K562 (cell line): ENCODE measurements at regions not wholly inside any gene's neighbourhood (a gene's known extent, or its start where the extent isn't known, plus 50 kb on each side); places are given as distances from the start of the nearest gene placed in this dataset.

ENCODE experiments used
- CREM ChIP-seq: IDR thresholded peaks from 2 replicates; pipeline ENCODE4 v1.6.1; 2014; ENCODE audit warnings: antibody characterized with exemption, low read depth
- FOS ChIP-seq: IDR thresholded peaks from 3 replicates; pipeline ENCODE4 v1.6.1; 2011; ENCODE audit not compliant: insufficient read length; ENCODE audit errors: extremely low read depth
- HLTF ChIP-seq: fragments of 450-650 bp; IDR thresholded peaks from 2 replicates; pipeline ENCODE4 v1.6.1; 2016
- HMG20B ChIP-seq: fragments of 250-450 bp; sonication (Bioruptor Pico); IDR thresholded peaks from 2 replicates; pipeline ENCODE4 v1.5.0; 2021; ENCODE audit warnings: mild to moderate bottlenecking
- HNRNPUL1 ChIP-seq: fragments of 200-400 bp; formaldehyde crosslinking; IDR thresholded peaks from 2 replicates; pipeline ENCODE4 v1.6.1; 2017; ENCODE audit warnings: low read length
- MGA ChIP-seq: fragments of 450-650 bp; IDR thresholded peaks from 2 replicates; pipeline ENCODE4 v1.6.1; 2016; ENCODE audit warnings: mild to moderate bottlenecking, moderate library complexity
- PBX2 ChIP-seq, 2 experiments: IDR thresholded peaks in 1 of 2; conservative IDR thresholded peaks in 1 of 2; 2 replicates each; pipeline ENCODE4 v1.6.1; 2016; ENCODE audit warnings: low read depth in 2 of 2, mild to moderate bottlenecking in 1 of 2, missing compliant biosample characterization in 1 of 2, missing genetic modification characterization in 1 of 2, moderate library complexity in 1 of 2
- PHB2 ChIP-seq: fragments of 450-650 bp; IDR thresholded peaks from 2 replicates; pipeline ENCODE4 v1.6.1; 2017; ENCODE audit warnings: low read depth
- RNF2 ChIP-seq: sonication (generic); IDR thresholded peaks from 2 replicates; pipeline ENCODE4 v1.6.1; 2016
- SIN3A ChIP-seq, 2 experiments: fragments of 150-350 bp in 1 of 2; IDR thresholded peaks; 2 replicates each; pipeline ENCODE4 v1.6.1; 2011 to 2016; ENCODE audit warnings: borderline replicate concordance in 2 of 2, low read depth in 2 of 2, low read length in 2 of 2, mild to moderate bottlenecking in 2 of 2, moderate library complexity in 2 of 2; ENCODE audit not compliant: control insufficient read depth in 1 of 2
- TAL1 ChIP-seq: fragments of 450-650 bp; IDR thresholded peaks from 2 replicates; pipeline ENCODE4 v1.6.1; 2016; ENCODE audit warnings: mild to moderate bottlenecking
- ZBTB26 ChIP-seq: fragments of 450-650 bp; formaldehyde crosslinking; IDR thresholded peaks from 2 replicates; pipeline ENCODE4 v1.4.0; 2022; ENCODE audit warnings: missing genetic modification characterization
- ZNF316 ChIP-seq: fragments of 450-650 bp; IDR thresholded peaks from 2 replicates; pipeline ENCODE4 v1.6.1; 2016

GRCh38 chr6:81938014-81938856 is 185.8 kb upstream of the TENT5A start (continued):
- TF ChIP-seq MGA: peak; percentile 42; the same call in 1 of the 2 replicates
- TF ChIP-seq HNRNPUL1: no peak
- TF ChIP-seq RNF2: peak; percentile 81; the same call in 1 of the 2 replicates
- TF ChIP-seq HMG20B (CRISPR knock-in tag): no peak
- peak; percentile 51; the same call in 1 of the 2 replicates for TF ChIP-seq CREM
- TF ChIP-seq TAL1: peak; percentile 79
- peak; percentile 65 for TF ChIP-seq FOS
- TF ChIP-seq PBX2 (CRISPR knock-in tag; IDR thresholded peaks at IDR 0.05; ENCODE audit: low read depth): no peak
- TF ChIP-seq PBX2 (tag; conservative IDR thresholded peaks at IDR 0.05; ENCODE audit: low read depth): 0 out of 2 replicates have a peak, but pooled peaks have one; percentile 4
- TF ChIP-seq SIN3A (IDR thresholded peaks at IDR 0.05; ENCODE audit: borderline replicate concordance in 2 of 2, control insufficient read depth in 1 of 2, low read depth in 2 of 2, low read length in 2 of 2): no peak
- no peak for TF ChIP-seq PHB2
- TF ChIP-seq ZNF316: peak; percentile 99
- no peak for TF ChIP-seq HLTF
- TF ChIP-seq ZBTB26 (CRISPR knock-in tag): no peak
